Hepatocyte (in vitro differentiated cells): ENCODE measurements at regions not wholly inside any gene's neighbourhood (a gene's known extent, or its start where the extent isn't known, plus 50 kb on each side); places are given as distances from the start of the nearest gene placed in this dataset.
A peak's percentile ranks its signal among the peaks of the same experiment; 100 is the strongest.

ENCODE experiments used
- DNase-seq: peaks from one replicate; pipeline ENCODE4 v3.0.0-alpha.2; 2016; ENCODE audit warnings: low spot score
- H2AFZ ChIP-seq: fragments of 200-600 bp; sonication (generic); 2 replicates; pipeline ENCODE4 v1.6.0; 2016; ENCODE audit warnings: antibody characterized with exemption, mild to moderate bottlenecking
- H3K27ac ChIP-seq: fragments of 200-600 bp; sonication (generic); 2 replicates; pipeline ENCODE4 v1.5.1; 2016; ENCODE audit warnings: mild to moderate bottlenecking
- H3K27me3 ChIP-seq: fragments of 200-600 bp; sonication (generic); 2 replicates; pipeline ENCODE4 v1.6.1; 2016
- H3K36me3 ChIP-seq: fragments of 200-600 bp; sonication (generic); replicated peaks from 2 replicates; pipeline ENCODE4 v1.5.1; 2016; ENCODE audit warnings: low read depth; ENCODE audit not compliant: insufficient read depth
- H3K4me1 ChIP-seq: fragments of 200-600 bp; sonication (generic); 2 replicates; pipeline ENCODE4 v1.5.1; 2016; ENCODE audit warnings: mild to moderate bottlenecking, moderate library complexity; ENCODE audit not compliant: insufficient read depth
- H3K4me2 ChIP-seq: fragments of 200-600 bp; sonication (generic); 2 replicates; pipeline ENCODE4 v1.6.0; 2016
- H3K4me3 ChIP-seq: fragments of 200-600 bp; sonication (generic); 2 replicates; pipeline ENCODE4 v1.5.1; 2016; ENCODE audit warnings: mild to moderate bottlenecking
- H3K79me2 ChIP-seq: fragments of 200-600 bp; sonication (generic); 2 replicates; pipeline ENCODE4 v1.6.0; 2017; ENCODE audit warnings: mild to moderate bottlenecking
- H3K9me2 ChIP-seq: fragments of 200-600 bp; sonication (generic); replicated peaks from 2 replicates; pipeline ENCODE4 v1.6.0; 2017; ENCODE audit warnings: mild to moderate bottlenecking; ENCODE audit not compliant: insufficient read depth
- H3K9me3 ChIP-seq: fragments of 200-600 bp; sonication (generic); 2 replicates; pipeline ENCODE4 v1.5.1; 2016; ENCODE audit warnings: low read depth, mild to moderate bottlenecking
- H4K20me1 ChIP-seq: fragments of 200-600 bp; sonication (generic); 2 replicates; pipeline ENCODE4 v1.6.0; 2016; ENCODE audit warnings: mild to moderate bottlenecking; ENCODE audit not compliant: insufficient read depth, poor library complexity, severe bottlenecking
- CTCF ChIP-seq: fragments of 200-600 bp; sonication (generic); IDR thresholded peaks from 2 replicates; pipeline ENCODE4 v1.5.1; 2016; ENCODE audit warnings: antibody characterized with exemption, mild to moderate bottlenecking; ENCODE audit not compliant: poor library complexity
- EZH2 ChIP-seq: fragments of 200-600 bp; sonication (generic); IDR thresholded peaks from 2 replicates; pipeline ENCODE4 v1.6.1; 2016; ENCODE audit warnings: antibody characterized with exemption, mild to moderate bottlenecking, borderline replicate concordance
- EZH2phosphoT487 ChIP-seq: fragments of 200-600 bp; sonication (generic); IDR thresholded peaks from one replicate; pipeline ENCODE4 v1.6.1; 2018; ENCODE audit warnings: antibody characterized with exemption, mild to moderate bottlenecking, low read depth, moderate library complexity; ENCODE audit not compliant: unreplicated experiment, severe bottlenecking
- WGBS: methylation state at CpG from one replicate; pipeline ENCODE4 v1.1.6; 2016; ENCODE audit warnings: low lambda C conversion rate; ENCODE audit errors: missing lambda C conversion rate; 5-methylcytosine and 5-hydroxymethylcytosine counted together

GRCh38 chr6:159107451-159108260 lies 61.5 kb upstream of the FNDC1 start:
- no peak for DNase-seq
- Histone ChIP-seq H4K20me1 (no peaks in the 10 kb centered on the region), H3K79me2 (no peaks in the 10 kb centered on the region), H3K27ac (no peak overlapping the region), H2AFZ (no peak overlapping the region), H3K4me3 (no peak overlapping the region), H3K27me3 (no peaks in the 10 kb centered on the region), H3K4me2 (no peak overlapping the region), H3K36me3 (no peaks in the 10 kb centered on the region), H3K4me1 (peaks cover 4% of the 10 kb centered on the region), H3K9me2 (no peaks in the 10 kb centered on the region), H3K9me3 (no peaks in the 10 kb centered on the region)
- no peak for TF ChIP-seq CTCF
- TF ChIP-seq EZH2phosphoT487 = no peak
- no peak for TF ChIP-seq EZH2
- WGBS = 83% methylated on average over 19 of the region's 19 CpGs

- Histone ChIP-seq H3K4me2 (no peak overlapping the region), H3K4me3 (no peak overlapping the region), H4K20me1 (no peaks in the 10 kb centered on the region), H3K27me3 (no peaks in the 10 kb centered on the region), H3K27ac (peak overlapping the region; percentile 52), H3K9me3 (no peaks in the 10 kb centered on the region), H2AFZ (no peak overlapping the region), H3K4me1 (peaks cover 4% of the 10 kb centered on the region), H3K36me3 (no peaks in the 10 kb centered on the region), H3K79me2 (no peaks in the 10 kb centered on the region), H3K9me2 (no peaks in the 10 kb centered on the region)
- WGBS = 73% methylated on average over 7 of the region's 7 CpGs
- TF ChIP-seq EZH2phosphoT487 (no peak), CTCF (no peak), EZH2 (no peak)
- DNase-seq = no peak
Measured at GRCh38 chr6:159106627-159107241, 61.9 kb upstream of the TAGAP start.

- H3K4me1 ChIP-seq = peaks cover 13% of the 10 kb centered on the region
- no peak overlapping the region for H2AFZ ChIP-seq
- H3K4me2 ChIP-seq = no peak overlapping the region
- no peaks in the 10 kb centered on the region for H4K20me1 ChIP-seq
- H3K27me3 ChIP-seq = no peaks in the 10 kb centered on the region
- no peak for TF ChIP-seq EZH2phosphoT487
- TF ChIP-seq CTCF = no peak
- no peak for TF ChIP-seq EZH2
- no peak overlapping the region for H3K4me3 ChIP-seq
- no peaks in the 10 kb centered on the region for H3K9me2 ChIP-seq
- no peaks in the 10 kb centered on the region for H3K36me3 ChIP-seq
- H3K79me2 ChIP-seq = no peaks in the 10 kb centered on the region
- H3K9me3 ChIP-seq = no peaks in the 10 kb centered on the region
- no peak for DNase-seq
- H3K27ac ChIP-seq = peak overlapping the region; percentile 74
- 58% methylated on average over 3 of the region's 3 CpGs for WGBS
Measured at GRCh38 chr6:159105716-159106115, 60.9 kb upstream of the TAGAP start.
